ENCODE measurements at regions not wholly inside any gene's neighbourhood (a gene's known extent, or its start where the extent isn't known, plus 50 kb on each side); places are given as distances from the start of the nearest gene placed in this dataset.

DNA sequence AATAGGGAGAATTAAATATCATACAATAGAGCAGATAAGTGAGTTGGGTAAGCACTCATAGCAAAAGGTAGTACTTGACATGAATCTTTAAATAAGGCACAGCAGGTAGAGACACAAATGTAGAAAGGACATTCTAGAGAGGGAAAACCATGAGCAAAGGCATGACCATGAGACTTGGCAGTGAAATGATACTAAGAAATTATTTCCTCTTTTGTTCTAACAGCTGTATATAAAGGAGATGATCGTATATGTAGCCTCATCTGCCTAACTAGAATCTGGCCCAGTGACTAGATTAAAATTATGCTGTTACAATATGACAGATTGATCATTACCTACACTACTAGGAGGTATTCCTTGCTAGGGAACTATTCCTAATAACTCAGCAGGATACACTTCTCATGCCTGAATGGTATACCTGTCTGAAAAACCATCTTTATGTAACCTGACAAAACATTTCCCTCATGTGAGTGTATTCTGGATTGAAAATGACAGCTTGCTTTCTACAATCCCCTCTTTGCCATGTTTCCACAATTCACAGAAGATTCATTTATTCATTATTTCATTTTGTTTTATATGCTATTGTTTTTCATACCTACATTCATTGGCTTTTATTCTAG lies 725.7 kb downstream of the C12orf50 start:
- no peaks in the 10 kb centered on the region for H3K27me3 ChIP-seq
- TF ChIP-seq, protein P1, sequence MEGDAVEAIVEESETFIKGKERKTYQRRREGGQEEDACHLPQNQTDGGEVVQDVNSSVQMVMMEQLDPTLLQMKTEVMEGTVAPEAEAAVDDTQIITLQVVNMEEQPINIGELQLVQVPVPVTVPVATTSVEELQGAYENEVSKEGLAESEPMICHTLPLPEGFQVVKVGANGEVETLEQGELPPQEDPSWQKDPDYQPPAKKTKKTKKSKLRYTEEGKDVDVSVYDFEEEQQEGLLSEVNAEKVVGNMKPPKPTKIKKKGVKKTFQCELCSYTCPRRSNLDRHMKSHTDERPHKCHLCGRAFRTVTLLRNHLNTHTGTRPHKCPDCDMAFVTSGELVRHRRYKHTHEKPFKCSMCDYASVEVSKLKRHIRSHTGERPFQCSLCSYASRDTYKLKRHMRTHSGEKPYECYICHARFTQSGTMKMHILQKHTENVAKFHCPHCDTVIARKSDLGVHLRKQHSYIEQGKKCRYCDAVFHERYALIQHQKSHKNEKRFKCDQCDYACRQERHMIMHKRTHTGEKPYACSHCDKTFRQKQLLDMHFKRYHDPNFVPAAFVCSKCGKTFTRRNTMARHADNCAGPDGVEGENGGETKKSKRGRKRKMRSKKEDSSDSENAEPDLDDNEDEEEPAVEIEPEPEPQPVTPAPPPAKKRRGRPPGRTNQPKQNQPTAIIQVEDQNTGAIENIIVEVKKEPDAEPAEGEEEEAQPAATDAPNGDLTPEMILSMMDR (IDR thresholded peaks at IDR 0.05): no peak
- no peaks in the 10 kb centered on the region for H3K36me3 ChIP-seq
- H3K4me1 ChIP-seq (ENCODE audit: control insufficient read depth in 1 of 2, insufficient read depth in 1 of 2, low read depth in 1 of 2, low read length in 1 of 2): no peaks in the 10 kb centered on the region
- H3K27ac ChIP-seq: no peak overlapping the region
- no peak overlapping the region for H3K4me3 ChIP-seq (ENCODE audit: low read depth in 1 of 2, low read length in 1 of 2)
- no peaks in the 10 kb centered on the region for H3K9me3 ChIP-seq

DNA sequence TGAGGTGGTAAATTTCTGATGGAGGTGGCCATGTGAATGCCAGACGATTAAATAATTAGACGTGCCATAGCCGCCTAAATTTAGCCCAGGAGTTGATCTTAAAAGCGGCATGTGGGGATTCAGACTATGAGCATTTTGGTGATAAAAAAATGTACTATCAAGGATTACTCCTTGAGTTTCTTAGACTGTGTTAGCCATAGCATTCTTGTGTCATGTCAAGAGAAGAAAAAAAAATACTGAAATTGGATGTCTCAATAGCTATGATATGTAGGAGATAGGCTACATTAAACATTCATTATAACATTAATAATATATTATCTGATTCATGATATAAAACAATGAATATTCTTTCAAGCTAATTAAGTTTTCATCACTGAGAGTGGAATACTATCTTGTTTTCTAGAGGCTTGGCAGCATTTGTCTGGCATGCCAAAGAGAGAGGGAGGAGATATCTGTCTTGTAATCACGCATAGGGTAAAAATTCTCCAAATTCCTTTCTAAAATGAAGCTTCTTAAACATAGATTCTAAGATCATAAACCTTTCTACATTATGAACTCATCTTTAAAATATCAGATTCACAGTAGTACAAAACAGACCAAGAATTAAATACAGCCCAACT lies 727.0 kb downstream of the C12orf50 start:
- Histone ChIP-seq H3K4me3 (ENCODE audit: low read depth in 1 of 2, low read length in 1 of 2) (no peak overlapping the region), H3K27me3 (no peaks in the 10 kb centered on the region), H3K27ac (no peak overlapping the region), H3K4me1 (ENCODE audit: control insufficient read depth in 1 of 2, insufficient read depth in 1 of 2, low read depth in 1 of 2, low read length in 1 of 2) (no peaks in the 10 kb centered on the region), H3K36me3 (no peaks in the 10 kb centered on the region), H3K9me3 (no peaks in the 10 kb centered on the region)
- TF ChIP-seq, protein P1 (IDR thresholded peaks at IDR 0.05): no peak

DNA sequence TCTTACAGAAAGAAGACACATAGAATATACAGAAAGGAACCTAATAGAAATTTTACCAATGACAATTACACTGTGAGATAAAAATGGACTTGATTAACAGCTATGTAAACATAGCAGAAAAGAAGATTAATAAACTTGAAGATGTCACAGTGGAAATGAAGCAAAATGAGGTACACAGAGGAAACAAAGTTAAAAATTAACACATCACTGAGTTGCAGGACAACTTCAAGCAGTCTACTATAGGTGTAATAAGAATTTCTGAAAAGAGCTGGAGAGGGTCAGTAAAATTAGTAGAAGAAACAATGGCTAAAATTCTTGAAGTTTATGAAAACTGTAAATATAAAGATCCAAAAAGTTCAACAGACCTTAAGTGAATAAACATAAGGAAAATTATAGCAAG lies 738.7 kb downstream of the C12orf50 start:
- Histone ChIP-seq H3K9me3 (no peaks in the 10 kb centered on the region), H3K4me1 (ENCODE audit: control insufficient read depth in 1 of 2, insufficient read depth in 1 of 2, low read depth in 1 of 2, low read length in 1 of 2) (no peaks in the 10 kb centered on the region), H3K27ac (no peak overlapping the region), H3K4me3 (ENCODE audit: low read depth in 1 of 2, low read length in 1 of 2) (no peak overlapping the region), H3K36me3 (no peaks in the 10 kb centered on the region), H3K27me3 (no peaks in the 10 kb centered on the region)
- TF ChIP-seq, protein P1 (IDR thresholded peaks at IDR 0.05): no peak

DNA sequence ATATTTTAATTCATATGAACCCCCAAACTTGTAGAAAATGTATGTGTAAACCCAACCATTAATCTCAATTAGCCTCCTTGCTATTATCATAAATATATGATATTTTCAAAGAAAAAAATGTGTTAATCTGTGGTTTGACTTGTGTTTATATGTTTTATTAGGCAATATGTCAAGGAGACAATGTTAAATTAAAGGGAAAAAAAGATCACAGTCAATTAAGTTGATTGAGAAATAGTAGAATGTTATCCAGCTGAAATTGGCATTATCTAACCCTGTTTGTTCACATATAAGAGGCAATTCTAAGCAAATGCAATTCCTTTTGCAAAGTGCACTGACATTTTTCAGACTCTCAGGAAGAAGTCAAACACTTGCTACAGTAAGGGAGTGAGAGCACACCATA lies 745.3 kb downstream of the C12orf50 start:
- Histone ChIP-seq H3K4me1 (ENCODE audit: control insufficient read depth in 1 of 2, insufficient read depth in 1 of 2, low read depth in 1 of 2, low read length in 1 of 2) (no peaks in the 10 kb centered on the region), H3K4me3 (ENCODE audit: low read depth in 1 of 2, low read length in 1 of 2) (no peak overlapping the region), H3K36me3 (no peaks in the 10 kb centered on the region), H3K9me3 (no peaks in the 10 kb centered on the region), H3K27me3 (no peaks in the 10 kb centered on the region), H3K27ac (no peak overlapping the region)
- TF ChIP-seq, protein P1 (IDR thresholded peaks at IDR 0.05): no peak

DNA sequence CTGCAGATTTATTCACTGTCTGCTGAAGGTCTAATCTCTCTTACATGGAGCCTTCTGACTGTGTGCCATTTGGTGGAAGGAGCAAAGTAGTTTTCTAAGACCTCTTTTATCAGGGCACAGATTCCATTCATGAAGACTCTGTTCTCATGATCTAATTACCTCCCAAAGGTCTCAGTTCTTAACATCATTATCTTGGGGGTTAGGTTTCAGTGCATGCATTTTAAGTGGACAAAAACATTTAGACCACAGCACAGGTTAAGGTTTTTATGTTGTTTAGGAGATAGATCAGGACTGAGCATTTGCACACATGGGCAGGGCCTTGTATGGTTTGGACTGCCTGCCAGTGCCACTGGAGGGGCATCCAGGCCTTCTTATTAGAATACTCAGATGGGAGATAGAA lies 746.1 kb downstream of the C12orf50 start:
- Histone ChIP-seq H3K27ac (no peak overlapping the region), H3K27me3 (no peaks in the 10 kb centered on the region), H3K9me3 (no peaks in the 10 kb centered on the region), H3K4me3 (ENCODE audit: low read depth in 1 of 2, low read length in 1 of 2) (no peak overlapping the region), H3K36me3 (no peaks in the 10 kb centered on the region), H3K4me1 (ENCODE audit: control insufficient read depth in 1 of 2, insufficient read depth in 1 of 2, low read depth in 1 of 2, low read length in 1 of 2) (no peaks in the 10 kb centered on the region)
- TF ChIP-seq, protein P1 (IDR thresholded peaks at IDR 0.05): no peak
